ENCODE measurements at regions not wholly inside any gene's neighbourhood (a gene's known extent, or its start where the extent isn't known, plus 50 kb on each side); places are given as distances from the start of the nearest gene placed in this dataset.

DNA sequence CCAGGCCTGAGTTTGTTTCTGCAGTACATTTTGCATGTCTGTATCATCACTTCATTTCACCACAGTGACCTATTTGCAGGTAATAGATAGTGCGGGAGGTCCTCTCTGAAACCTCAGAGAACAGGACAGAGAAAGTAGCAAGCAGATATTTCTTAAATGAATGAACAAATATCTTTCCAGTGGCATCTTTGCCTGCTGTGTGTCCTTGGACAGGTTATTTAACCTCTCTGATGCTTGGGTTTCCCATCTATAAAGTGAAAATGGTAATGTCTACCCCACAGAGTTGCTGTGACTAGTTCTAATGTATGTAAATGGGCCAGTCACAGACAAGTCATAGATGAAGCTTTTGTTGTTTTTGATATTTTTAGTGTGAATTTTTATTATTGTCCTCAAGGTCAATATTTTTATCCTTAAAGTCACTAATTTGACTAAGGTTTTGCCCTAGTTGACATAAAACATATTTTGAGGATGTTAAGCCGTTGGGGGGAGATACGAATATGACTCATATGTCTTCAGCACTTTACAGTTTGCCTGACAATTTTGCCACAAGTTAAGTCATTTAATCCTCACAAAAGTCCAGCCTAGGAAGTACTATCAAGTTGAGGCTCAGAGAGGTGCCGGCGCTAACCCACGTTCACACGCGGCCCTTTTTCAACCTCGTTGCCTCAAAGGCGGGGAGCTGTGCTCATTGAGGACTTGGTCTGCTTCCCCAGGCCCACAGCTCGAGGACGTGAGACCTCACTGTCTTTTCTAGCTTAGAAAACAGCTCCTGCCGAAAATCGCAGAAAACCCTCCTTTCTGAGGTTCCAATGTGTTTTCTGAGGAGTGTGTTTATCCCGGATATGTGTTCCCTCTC lies 126.7 kb upstream of the STX18 start (continued):
- TF ChIP-seq, protein P1, sequence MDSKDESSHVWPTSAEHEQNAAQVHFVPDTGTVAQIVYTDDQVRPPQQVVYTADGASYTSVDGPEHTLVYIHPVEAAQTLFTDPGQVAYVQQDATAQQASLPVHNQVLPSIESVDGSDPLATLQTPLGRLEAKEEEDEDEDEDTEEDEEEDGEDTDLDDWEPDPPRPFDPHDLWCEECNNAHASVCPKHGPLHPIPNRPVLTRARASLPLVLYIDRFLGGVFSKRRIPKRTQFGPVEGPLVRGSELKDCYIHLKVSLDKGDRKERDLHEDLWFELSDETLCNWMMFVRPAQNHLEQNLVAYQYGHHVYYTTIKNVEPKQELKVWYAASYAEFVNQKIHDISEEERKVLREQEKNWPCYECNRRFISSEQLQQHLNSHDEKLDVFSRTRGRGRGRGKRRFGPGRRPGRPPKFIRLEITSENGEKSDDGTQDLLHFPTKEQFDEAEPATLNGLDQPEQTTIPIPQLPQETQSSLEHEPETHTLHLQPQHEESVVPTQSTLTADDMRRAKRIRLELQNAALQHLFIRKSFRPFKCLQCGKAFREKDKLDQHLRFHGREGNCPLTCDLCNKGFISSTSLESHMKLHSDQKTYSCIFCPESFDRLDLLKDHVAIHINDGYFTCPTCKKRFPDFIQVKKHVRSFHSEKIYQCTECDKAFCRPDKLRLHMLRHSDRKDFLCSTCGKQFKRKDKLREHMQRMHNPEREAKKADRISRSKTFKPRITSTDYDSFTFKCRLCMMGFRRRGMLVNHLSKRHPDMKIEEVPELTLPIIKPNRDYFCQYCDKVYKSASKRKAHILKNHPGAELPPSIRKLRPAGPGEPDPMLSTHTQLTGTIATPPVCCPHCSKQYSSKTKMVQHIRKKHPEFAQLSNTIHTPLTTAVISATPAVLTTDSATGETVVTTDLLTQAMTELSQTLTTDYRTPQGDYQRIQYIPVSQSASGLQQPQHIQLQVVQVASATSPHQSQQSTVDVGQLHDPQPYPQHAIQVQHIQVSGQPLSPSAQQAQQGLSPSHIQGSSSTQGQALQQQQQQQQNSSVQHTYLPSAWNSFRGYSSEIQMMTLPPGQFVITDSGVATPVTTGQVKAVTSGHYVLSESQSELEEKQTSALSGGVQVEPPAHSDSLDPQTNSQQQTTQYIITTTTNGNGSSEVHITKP (IDR thresholded peaks at IDR 0.05; ENCODE audit: partially characterized antibody) = no peak
- TF ChIP-seq MEF2D (tag; conservative IDR thresholded peaks at IDR 0.05; ENCODE audit: low read depth) = no peak
- TF ChIP-seq NUFIP1 (IDR thresholded peaks at IDR 0.05; ENCODE audit: partially characterized antibody) = no peak
- no peak for TF ChIP-seq EWSR1 (IDR thresholded peaks at IDR 0.05; ENCODE audit: borderline replicate concordance, low read depth, partially characterized antibody)
- TF ChIP-seq CREBBP (IDR thresholded peaks at IDR 0.05; ENCODE audit: low read depth, low read length) = no peak
- TF ChIP-seq IRF2 (CRISPR knock-in tag; IDR thresholded peaks at IDR 0.05) = no peak
- TF ChIP-seq, protein P2, sequence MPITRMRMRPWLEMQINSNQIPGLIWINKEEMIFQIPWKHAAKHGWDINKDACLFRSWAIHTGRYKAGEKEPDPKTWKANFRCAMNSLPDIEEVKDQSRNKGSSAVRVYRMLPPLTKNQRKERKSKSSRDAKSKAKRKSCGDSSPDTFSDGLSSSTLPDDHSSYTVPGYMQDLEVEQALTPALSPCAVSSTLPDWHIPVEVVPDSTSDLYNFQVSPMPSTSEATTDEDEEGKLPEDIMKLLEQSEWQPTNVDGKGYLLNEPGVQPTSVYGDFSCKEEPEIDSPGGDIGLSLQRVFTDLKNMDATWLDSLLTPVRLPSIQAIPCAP (CRISPR knock-in tag; IDR thresholded peaks at IDR 0.05; ENCODE audit: borderline replicate concordance) = no peak
- TF ChIP-seq THRAP3 (IDR thresholded peaks at IDR 0.05; ENCODE audit: borderline replicate concordance) = no peak
- TF ChIP-seq, protein P3, sequence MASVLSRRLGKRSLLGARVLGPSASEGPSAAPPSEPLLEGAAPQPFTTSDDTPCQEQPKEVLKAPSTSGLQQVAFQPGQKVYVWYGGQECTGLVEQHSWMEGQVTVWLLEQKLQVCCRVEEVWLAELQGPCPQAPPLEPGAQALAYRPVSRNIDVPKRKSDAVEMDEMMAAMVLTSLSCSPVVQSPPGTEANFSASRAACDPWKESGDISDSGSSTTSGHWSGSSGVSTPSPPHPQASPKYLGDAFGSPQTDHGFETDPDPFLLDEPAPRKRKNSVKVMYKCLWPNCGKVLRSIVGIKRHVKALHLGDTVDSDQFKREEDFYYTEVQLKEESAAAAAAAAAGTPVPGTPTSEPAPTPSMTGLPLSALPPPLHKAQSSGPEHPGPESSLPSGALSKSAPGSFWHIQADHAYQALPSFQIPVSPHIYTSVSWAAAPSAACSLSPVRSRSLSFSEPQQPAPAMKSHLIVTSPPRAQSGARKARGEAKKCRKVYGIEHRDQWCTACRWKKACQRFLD (CRISPR knock-in tag; IDR thresholded peaks at IDR 0.05) = 0 out of 2 replicates have a peak, but pooled peaks have one; percentile 2
- peak; percentile 77 for TF ChIP-seq FOSL1 (tag; conservative IDR thresholded peaks at IDR 0.05)
- no peak; the same call in none of the 2 replicates for TF ChIP-seq L3MBTL2 (IDR thresholded peaks at IDR 0.05)
- TF ChIP-seq ZNF583 (CRISPR knock-in tag; IDR thresholded peaks at IDR 0.05) = no peak
- no peak for TF ChIP-seq MCM3 (IDR thresholded peaks at IDR 0.05)
- TF ChIP-seq, protein P4, sequence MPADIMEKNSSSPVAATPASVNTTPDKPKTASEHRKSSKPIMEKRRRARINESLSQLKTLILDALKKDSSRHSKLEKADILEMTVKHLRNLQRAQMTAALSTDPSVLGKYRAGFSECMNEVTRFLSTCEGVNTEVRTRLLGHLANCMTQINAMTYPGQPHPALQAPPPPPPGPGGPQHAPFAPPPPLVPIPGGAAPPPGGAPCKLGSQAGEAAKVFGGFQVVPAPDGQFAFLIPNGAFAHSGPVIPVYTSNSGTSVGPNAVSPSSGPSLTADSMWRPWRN (IDR thresholded peaks at IDR 0.05; ENCODE audit: low read depth) = no peak
- TF ChIP-seq ZC3H11A (IDR thresholded peaks at IDR 0.05; ENCODE audit: low read depth, low read length) = no peak
- TF ChIP-seq BDP1 (IDR thresholded peaks at IDR 0.05; ENCODE audit: insufficient read depth, insufficient read length) = no peak
- TF ChIP-seq FOXA1 (IDR thresholded peaks at IDR 0.05; ENCODE audit: borderline replicate concordance) = no peak
- TF ChIP-seq, protein P5, sequence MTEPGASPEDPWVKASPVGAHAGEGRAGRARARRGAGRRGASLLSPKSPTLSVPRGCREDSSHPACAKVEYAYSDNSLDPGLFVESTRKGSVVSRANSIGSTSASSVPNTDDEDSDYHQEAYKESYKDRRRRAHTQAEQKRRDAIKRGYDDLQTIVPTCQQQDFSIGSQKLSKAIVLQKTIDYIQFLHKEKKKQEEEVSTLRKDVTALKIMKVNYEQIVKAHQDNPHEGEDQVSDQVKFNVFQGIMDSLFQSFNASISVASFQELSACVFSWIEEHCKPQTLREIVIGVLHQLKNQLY (CRISPR knock-in tag; conservative IDR thresholded peaks at IDR 0.05) = no peak
- TF ChIP-seq ZNF175 (CRISPR knock-in tag; IDR thresholded peaks at IDR 0.05; ENCODE audit: low read depth) = no peak

Measured in K562 (cell line).